ENCODE measurements at regions not wholly inside any gene's neighbourhood (a gene's known extent, or its start where the extent isn't known, plus 50 kb on each side); places are given as distances from the start of the nearest gene placed in this dataset.

DNA sequence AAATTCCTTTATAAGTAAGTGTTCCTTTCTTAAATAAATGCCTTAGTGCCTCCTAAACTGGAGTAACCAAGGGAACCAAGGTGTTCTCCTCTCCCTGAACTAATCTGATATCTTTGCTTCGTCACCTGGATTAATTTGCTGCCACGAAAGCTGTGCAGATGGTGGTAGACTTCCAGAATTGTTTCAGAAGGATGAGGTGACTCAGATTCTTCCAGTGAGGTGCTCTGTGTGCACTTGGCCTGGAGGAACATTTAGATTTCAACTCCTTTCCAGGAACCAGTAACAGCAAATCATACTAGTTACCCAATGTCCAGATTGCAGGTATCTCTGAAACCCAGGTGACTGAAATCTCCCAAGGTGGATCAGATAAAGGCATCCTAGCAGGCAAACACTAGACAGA, 181.9 kb downstream of the FAT3 start:
- TF ChIP-seq POLR2A (IDR thresholded peaks at IDR 0.05), result no peak
- TF ChIP-seq, protein P1, sequence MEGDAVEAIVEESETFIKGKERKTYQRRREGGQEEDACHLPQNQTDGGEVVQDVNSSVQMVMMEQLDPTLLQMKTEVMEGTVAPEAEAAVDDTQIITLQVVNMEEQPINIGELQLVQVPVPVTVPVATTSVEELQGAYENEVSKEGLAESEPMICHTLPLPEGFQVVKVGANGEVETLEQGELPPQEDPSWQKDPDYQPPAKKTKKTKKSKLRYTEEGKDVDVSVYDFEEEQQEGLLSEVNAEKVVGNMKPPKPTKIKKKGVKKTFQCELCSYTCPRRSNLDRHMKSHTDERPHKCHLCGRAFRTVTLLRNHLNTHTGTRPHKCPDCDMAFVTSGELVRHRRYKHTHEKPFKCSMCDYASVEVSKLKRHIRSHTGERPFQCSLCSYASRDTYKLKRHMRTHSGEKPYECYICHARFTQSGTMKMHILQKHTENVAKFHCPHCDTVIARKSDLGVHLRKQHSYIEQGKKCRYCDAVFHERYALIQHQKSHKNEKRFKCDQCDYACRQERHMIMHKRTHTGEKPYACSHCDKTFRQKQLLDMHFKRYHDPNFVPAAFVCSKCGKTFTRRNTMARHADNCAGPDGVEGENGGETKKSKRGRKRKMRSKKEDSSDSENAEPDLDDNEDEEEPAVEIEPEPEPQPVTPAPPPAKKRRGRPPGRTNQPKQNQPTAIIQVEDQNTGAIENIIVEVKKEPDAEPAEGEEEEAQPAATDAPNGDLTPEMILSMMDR (IDR thresholded peaks at IDR 0.05), result no peak
- H3K27me3 ChIP-seq, result no peaks in the 10 kb centered on the region
- 61 to 92% (median 74%) methylated on average over 2 of the region's 2 CpGs for WGBS, 4 donors
- no peak for DNase-seq
- intact Hi-C loops (cut with DNase I), result no loop called here
- H3K27ac ChIP-seq, result no peak overlapping the region
- no peak for ATAC-seq
- peaks cover 0 to 3% (median 0%) of the 10 kb centered on the region in 12 donors for H3K9me3 ChIP-seq
- H3K36me3 ChIP-seq, result no peaks in the 10 kb centered on the region
- no peaks in the 10 kb centered on the region for H3K4me1 ChIP-seq
- no peak overlapping the region for H3K4me3 ChIP-seq

DNA sequence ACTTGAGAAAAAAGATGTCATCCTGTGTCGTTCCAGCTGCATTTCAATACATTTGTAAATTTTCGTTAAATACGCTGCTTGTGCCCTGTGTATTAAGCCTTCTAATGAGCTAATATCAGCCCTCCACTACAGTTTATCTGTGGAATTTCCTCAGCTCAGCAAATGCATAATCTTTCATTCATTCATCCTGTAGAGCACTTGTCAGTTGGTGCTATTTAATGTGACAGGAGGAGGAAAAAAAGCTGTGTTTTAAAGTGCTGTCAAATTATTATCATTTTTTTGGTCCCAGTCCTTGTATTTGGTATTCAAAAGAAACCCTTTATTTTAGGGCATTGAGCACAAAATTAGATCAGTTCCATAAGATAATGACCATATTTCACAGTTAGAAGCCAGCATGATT, 184.7 kb downstream of the FAT3 start:
- Histone ChIP-seq H3K27me3 (no peaks in the 10 kb centered on the region), H3K4me1 (no peaks in the 10 kb centered on the region)
- no peak for ATAC-seq

DNA sequence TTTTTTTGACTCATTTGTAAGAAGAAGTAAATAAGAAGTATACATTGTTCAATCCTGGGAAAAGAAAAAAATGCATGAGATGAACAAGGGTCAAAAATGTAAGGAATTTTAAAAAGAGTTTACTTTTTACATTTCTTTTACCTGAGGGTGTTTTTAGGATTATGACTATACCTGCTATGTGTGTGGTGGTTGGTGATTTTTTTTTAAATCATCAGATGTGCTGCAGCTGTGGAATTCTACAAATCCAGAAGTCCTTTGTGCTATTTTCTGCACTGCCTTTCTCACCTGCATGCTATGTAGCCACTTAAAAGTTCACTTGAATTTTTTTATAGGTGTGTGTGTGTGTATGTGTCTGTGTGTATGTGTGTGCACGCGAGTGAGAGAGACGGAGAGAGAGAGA, 185.3 kb downstream of the FAT3 start:
- H3K36me3 ChIP-seq, result no peaks in the 10 kb centered on the region
- H3K4me1 ChIP-seq, result no peaks in the 10 kb centered on the region
- DNase-seq, result no peak
- ATAC-seq, result no peak
- H3K4me3 ChIP-seq, result no peak overlapping the region
- 76 to 88% (median 84%) methylated on average over 3 of the region's 3 CpGs for WGBS, 4 donors
- no peaks in the 10 kb centered on the region for H3K27me3 ChIP-seq
- no peak overlapping the region for H3K27ac ChIP-seq
- TF ChIP-seq, protein P1 (IDR thresholded peaks at IDR 0.05), result no peak
- no peak for TF ChIP-seq POLR2A (IDR thresholded peaks at IDR 0.05)
- intact Hi-C loops (cut with DNase I), result no loop called here
- H3K9me3 ChIP-seq, result no peaks in the 10 kb centered on the region

More for the DNA sequence above, 184.7 kb downstream of the FAT3 start:
- intact Hi-C loops (cut with DNase I), result no loop called here
- WGBS, 4 donors, result 30 to 42% (median 35%) methylated on average over 3 of the region's 3 CpGs
- TF ChIP-seq POLR2A (IDR thresholded peaks at IDR 0.05), result no peak
- TF ChIP-seq, protein P1 (IDR thresholded peaks at IDR 0.05), result no peak
- H3K27ac ChIP-seq, result no peak overlapping the region
- no peak overlapping the region for H3K4me3 ChIP-seq
- peaks cover 0 to 3% (median 0%) of the 10 kb centered on the region in 12 donors for H3K9me3 ChIP-seq
- H3K36me3 ChIP-seq, result no peaks in the 10 kb centered on the region
- no peak for DNase-seq

DNA sequence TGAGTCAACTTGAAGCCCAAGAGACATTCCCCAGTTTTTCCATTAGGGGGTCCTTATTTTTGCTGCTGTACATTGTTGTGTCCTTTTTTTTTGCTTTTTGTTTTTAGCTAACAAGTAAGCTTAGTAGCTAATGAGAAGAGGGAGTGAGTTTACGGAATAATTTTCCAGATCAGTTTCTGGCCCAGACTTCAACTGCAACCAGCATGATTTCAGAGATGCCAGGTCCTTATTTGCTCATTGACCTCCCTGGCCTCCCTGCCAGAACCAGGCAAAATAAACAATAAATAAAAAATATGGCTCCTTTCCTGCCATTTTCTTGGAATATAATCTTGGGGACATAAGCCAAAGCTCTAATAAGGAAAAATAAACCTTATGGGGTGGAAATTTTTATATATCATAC, 185.9 kb downstream of the FAT3 start:
- TF ChIP-seq POLR2A (IDR thresholded peaks at IDR 0.05), result no peak
- TF ChIP-seq, protein P1 (IDR thresholded peaks at IDR 0.05), result no peak
- ATAC-seq (no peak), DNase-seq (no peak)
- no peaks in the 10 kb centered on the region for H3K4me1 ChIP-seq
- no peaks in the 10 kb centered on the region for H3K9me3 ChIP-seq
- intact Hi-C loops (cut with DNase I), result no loop called here
- WGBS, 4 donors, result 86 to 97% (median 91%) methylated on average over 1 of the region's 1 CpG
- no peaks in the 10 kb centered on the region for H3K36me3 ChIP-seq
- H3K27me3 ChIP-seq, result no peaks in the 10 kb centered on the region
- H3K4me3 ChIP-seq, result no peak overlapping the region
- no peak overlapping the region for H3K27ac ChIP-seq

All from heart left ventricle (tissue), 16 donors.